ENCODE measurements at regions not wholly inside any gene's neighbourhood (a gene's known extent, or its start where the extent isn't known, plus 50 kb on each side); places are given as distances from the start of the nearest gene placed in this dataset.

DNA sequence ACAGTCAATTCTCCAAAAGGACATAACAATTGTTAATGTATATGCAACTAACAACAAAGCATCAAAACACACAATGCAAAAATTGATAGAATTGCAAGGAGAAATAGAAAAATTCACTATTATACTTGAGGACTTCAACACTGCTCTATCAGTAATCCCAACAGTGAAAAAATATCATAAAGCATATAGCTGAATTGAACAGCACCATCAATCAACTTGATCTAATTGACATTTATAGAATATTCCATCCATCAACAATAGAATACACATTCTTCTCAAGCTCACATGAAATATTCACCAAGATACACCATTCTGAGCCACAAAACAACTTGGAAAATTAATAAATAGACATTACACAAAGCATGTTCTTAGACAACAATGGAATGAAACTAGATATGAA, 60.1 kb upstream of the ASXL3 start:
- no peak for DNase-seq (ENCODE audit: low spot score)

DNA sequence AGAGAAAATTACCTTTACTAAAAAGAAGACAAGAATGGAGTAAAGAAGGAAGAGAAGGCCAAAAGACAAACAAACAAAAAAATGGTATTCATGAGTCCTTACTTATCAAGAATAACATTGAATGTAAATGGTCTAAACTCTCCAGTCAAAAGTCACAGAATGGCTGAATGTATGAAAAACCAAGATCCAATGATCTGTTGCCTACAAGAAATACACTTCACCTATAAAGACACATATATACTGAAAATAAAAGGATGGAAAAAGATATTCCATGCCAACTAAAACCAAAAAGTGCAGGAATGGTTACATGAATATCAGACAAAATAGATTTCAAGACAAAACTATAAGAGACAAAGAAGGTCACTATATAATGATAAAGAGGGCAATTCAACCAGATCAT, 65.0 kb upstream of the ASXL3 start:
- DNase-seq (ENCODE audit: low spot score) = no peak

DNA sequence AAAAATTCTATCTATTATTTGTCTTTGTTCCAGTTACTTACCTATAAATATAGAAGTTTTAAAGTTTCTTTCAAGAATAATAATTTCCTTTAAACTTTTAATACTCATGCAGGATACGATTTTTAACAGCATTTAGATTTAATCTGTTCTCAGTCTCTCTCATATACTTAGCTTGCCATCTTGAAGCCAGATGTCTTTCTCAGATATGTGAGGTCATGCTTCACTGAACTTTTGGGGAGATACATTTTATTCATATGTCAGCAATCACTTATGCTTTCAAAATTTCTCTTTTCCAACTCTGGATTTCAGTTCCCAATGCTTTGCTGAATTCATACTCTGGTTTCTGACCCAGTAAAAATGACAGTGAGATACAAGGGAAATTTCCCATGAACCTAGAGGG, 66.5 kb upstream of the CCDC178 start:
- no peak for DNase-seq (ENCODE audit: low spot score)

DNA sequence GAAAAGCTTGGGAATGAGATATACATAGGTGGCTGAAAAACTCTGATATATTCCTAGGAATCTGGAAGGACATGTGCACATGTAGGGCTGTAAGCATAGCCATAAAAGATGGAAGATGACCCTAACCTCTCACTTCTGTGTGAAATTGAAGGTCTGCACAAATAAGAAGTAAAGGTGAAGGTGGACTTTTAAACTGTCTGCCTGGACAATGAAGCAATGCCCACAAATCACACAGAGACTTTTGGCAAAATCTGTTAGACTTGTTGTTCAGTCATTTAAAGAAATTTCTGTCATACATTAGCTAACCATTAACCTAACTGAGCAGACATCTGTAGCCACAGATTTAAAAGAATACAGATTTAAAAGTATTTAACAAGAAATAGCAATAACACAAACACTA, 65.3 kb upstream of the CCDC178 start:
- no peak for DNase-seq (ENCODE audit: low spot score)

DNA sequence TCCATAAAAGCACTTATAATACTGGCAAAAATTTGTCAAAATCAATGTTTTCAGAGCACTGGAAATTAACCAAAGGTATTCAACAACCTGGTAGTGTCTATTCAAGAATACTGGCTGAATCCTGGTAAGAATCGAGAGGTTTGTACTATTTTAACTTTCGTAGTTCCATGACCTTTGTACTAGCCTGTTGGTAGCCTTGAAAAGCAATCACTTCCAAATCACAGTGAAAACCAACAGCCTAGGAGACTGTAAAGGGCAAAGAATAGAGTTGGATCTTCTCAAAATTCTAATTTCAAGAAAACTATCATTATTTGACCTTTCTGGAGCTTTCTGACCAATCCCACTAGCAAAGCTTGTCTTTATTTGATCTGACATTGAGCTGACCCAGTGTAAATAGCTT, 64.8 kb upstream of the CCDC178 start:
- no peak for DNase-seq (ENCODE audit: low spot score)

GRCh38 chr18:33495278-33495677, 54.8 kb upstream of the CCDC178 start:
- DNase-seq (ENCODE audit: low spot score) = peak; percentile 35

All from cerebellar cortex (tissue), 1 donor.